Vagina (tissue), 2 donors: ENCODE measurements at regions not wholly inside any gene's neighbourhood (a gene's known extent, or its start where the extent isn't known, plus 50 kb on each side); places are given as distances from the start of the nearest gene placed in this dataset.

Experiments used
- POLR2A ChIP-seq, 2 donors: fragments of 450-650 bp; IDR thresholded peaks; one replicate each; pipeline ENCODE4 v1.6.1; 2017; ENCODE audit warnings: antibody characterized with exemption in 2 of 2, mild to moderate bottlenecking in 2 of 2, moderate library complexity in 2 of 2
- POLR2AphosphoS5 ChIP-seq, 2 donors: sonication (generic); formaldehyde crosslinking; IDR thresholded peaks; one replicate each; pipeline ENCODE4 v1.9.0; 2017; ENCODE audit warnings: antibody characterized with exemption in 2 of 2, mild to moderate bottlenecking in 2 of 2, low read depth in 1 of 2; ENCODE audit not compliant: insufficient read depth in 1 of 2
- TF ChIP-seq, protein P1 (sequence below), 3 experiments: fragments of 450-650 bp in 2 of 3; fragments of 200-600 bp in 1 of 3; sonication (generic) in 1 of 3; IDR thresholded peaks; one replicate each; pipeline ENCODE4 v1.5.1; 2017 to 2019; ENCODE audit warnings: antibody characterized with exemption in 3 of 3, mild to moderate bottlenecking in 2 of 3, moderate library complexity in 2 of 3

DNA sequence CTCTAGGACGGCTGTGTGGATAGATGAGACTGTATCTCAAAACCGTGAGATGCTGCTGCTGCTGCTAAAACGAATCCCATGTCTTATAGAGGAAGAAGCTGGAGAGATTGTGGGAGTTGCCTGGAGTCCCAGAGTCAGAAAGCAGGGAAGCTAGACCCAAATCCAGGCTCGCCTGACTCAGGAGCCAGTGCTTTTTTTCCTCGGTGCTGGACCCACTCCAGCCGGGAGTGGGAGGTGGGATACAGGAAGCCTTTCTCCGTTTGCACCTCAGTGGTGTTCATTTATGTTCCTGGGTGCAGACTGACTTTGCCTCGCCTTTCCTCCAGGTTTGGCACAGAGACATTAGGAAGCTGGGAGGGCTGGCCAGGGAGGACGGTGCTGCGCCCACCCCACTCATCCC, 150.9 kb upstream of the LINGO1 start:
- TF ChIP-seq, protein P1, sequence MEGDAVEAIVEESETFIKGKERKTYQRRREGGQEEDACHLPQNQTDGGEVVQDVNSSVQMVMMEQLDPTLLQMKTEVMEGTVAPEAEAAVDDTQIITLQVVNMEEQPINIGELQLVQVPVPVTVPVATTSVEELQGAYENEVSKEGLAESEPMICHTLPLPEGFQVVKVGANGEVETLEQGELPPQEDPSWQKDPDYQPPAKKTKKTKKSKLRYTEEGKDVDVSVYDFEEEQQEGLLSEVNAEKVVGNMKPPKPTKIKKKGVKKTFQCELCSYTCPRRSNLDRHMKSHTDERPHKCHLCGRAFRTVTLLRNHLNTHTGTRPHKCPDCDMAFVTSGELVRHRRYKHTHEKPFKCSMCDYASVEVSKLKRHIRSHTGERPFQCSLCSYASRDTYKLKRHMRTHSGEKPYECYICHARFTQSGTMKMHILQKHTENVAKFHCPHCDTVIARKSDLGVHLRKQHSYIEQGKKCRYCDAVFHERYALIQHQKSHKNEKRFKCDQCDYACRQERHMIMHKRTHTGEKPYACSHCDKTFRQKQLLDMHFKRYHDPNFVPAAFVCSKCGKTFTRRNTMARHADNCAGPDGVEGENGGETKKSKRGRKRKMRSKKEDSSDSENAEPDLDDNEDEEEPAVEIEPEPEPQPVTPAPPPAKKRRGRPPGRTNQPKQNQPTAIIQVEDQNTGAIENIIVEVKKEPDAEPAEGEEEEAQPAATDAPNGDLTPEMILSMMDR (IDR thresholded peaks at IDR 0.05), result no peak
- TF ChIP-seq POLR2A (IDR thresholded peaks at IDR 0.05) (no peak), POLR2AphosphoS5 (IDR thresholded peaks at IDR 0.05; ENCODE audit: insufficient read depth in 1 of 2, low read depth in 1 of 2) (no peak)
